IPS-18a (cell line): ENCODE measurements at regions not wholly inside any gene's neighbourhood (a gene's known extent, or its start where the extent isn't known, plus 50 kb on each side); places are given as distances from the start of the nearest gene placed in this dataset.
"Not testable (repeated sequence)": the region's sequence is repeated elsewhere in the genome, so short reads cannot be mapped to it uniquely, and the experiment has no call there.

Experiments used
- H3K27ac ChIP-seq: one replicate; pipeline ENCODE4 v1.5.1; 2013; ENCODE audit warnings: low read length
- H3K27me3 ChIP-seq: one replicate; pipeline ENCODE4 v1.6.1; 2013; ENCODE audit warnings: mild to moderate bottlenecking, low read length; ENCODE audit not compliant: control insufficient read depth, insufficient read depth
- H3K36me3 ChIP-seq: one replicate; pipeline ENCODE4 v1.6.1; 2013; ENCODE audit warnings: low read depth, low read length; ENCODE audit not compliant: control insufficient read depth
- H3K4me1 ChIP-seq: one replicate; pipeline ENCODE4 v1.6.1; 2013; ENCODE audit warnings: low read depth, low read length; ENCODE audit not compliant: control insufficient read depth
- H3K4me3 ChIP-seq: one replicate; pipeline ENCODE4 v1.5.1; 2013; ENCODE audit warnings: low read length
- H3K9ac ChIP-seq: one replicate; pipeline ENCODE4 v1.6.1; 2013; ENCODE audit warnings: mild to moderate bottlenecking, low read length, moderate library complexity
- H3K9me3 ChIP-seq: one replicate; pipeline ENCODE4 v1.6.1; 2013; ENCODE audit warnings: low read depth, low read length; ENCODE audit not compliant: control insufficient read depth

DNA sequence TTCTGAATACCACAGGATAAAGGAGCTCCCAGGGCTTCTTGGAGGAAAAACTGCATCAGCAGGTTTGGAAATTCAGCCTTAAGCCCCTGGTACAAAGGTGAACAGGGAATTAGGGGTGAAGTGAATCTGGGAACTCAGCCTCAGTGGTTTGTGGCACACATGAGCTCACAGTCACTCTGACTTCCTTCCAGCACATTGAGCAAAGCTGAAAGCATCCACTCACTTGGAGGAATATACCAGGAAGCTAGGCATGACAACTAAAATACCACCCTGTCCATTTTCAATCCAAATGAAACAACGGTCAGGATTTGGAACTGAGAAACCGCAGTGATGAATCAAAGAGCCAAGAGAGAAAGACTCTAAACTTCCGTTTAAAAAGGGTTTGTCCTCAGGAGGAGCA lies 216.1 kb downstream of the ICOS start:
- Histone ChIP-seq H3K4me3 (no peak overlapping the region), H3K27ac (no peak overlapping the region), H3K9me3 (peaks cover 2% of the 10 kb centered on the region), H3K9ac (no peak overlapping the region), H3K36me3 (no peaks in the 10 kb centered on the region), H3K27me3 (no peaks in the 10 kb centered on the region), H3K4me1 (no peaks in the 10 kb centered on the region)

- no peak overlapping the region for H3K27ac ChIP-seq
- H3K27me3 ChIP-seq = no peaks in the 10 kb centered on the region
- no peak overlapping the region for H3K9ac ChIP-seq
- H3K9me3 ChIP-seq = peaks cover 6% of the 10 kb centered on the region
- no peak overlapping the region for H3K4me3 ChIP-seq
- H3K4me1 ChIP-seq = no peaks in the 10 kb centered on the region
- no peaks in the 10 kb centered on the region for H3K36me3 ChIP-seq
These were observed 218.3 kb downstream of the ICOS start for GRCh38 chr2:204154863-204155262.

- Histone ChIP-seq H3K4me1 (peaks cover 3% of the 10 kb centered on the region), H3K27me3 (no peaks in the 10 kb centered on the region), H3K27ac (no peak overlapping the region), H3K4me3 (no peak overlapping the region), H3K9me3 (peaks cover 6% of the 10 kb centered on the region), H3K9ac (no peak overlapping the region), H3K36me3 (no peaks in the 10 kb centered on the region)
These were observed 219.9 kb downstream of the ICOS start for GRCh38 chr2:204156456-204156855.

DNA sequence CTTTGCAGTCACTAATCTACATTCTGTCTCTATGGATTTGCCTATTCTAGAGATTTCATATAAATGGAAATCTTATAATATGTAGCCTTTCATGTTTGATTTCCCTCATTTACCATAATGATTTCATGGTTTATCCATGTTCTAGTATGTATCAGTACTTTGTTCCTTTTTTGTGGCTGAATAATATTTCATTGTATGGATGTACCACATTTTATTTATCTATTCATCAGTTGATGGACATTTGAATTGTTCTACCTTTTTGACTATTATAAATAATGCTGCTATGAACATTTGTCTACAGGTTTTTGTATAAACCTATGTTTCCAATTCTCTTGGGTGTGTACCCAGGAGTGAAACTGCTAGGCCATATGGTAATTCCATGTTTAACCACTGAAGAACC lies 221.1 kb downstream of the ICOS start:
- no peaks in the 10 kb centered on the region for H3K36me3 ChIP-seq
- H3K4me3 ChIP-seq = no peak overlapping the region
- H3K27me3 ChIP-seq = no peaks in the 10 kb centered on the region
- no peak overlapping the region for H3K9ac ChIP-seq
- H3K4me1 ChIP-seq = peaks cover 3% of the 10 kb centered on the region
- peaks cover 6% of the 10 kb centered on the region for H3K9me3 ChIP-seq
- H3K27ac ChIP-seq = no peak overlapping the region

DNA sequence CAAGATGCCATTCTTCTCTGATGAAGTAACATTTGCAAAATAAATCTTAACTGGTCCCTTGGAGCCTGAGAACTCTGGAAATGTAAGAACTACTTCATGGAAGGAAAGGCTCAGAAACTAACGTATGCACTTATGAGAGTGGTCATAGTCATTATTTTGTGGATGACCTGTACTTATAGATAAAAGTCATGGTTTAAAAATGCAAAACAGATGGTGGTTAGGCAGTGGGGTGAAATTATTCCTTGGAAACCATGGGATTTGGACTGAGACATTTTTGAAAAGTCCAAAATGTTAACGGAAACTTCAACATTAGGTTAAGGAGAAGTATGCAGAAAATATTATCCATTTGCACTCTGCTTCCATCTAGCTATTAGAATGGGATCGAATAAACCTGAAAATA lies 223.0 kb downstream of the ICOS start:
- H3K9ac ChIP-seq = no peak overlapping the region
- no peak overlapping the region for H3K27ac ChIP-seq
- peaks cover 3% of the 10 kb centered on the region for H3K4me1 ChIP-seq
- no peak overlapping the region for H3K4me3 ChIP-seq
- peaks cover 6% of the 10 kb centered on the region for H3K9me3 ChIP-seq
- H3K36me3 ChIP-seq = no peaks in the 10 kb centered on the region
- H3K27me3 ChIP-seq = no peaks in the 10 kb centered on the region

- Histone ChIP-seq H3K27me3 (no peaks in the 10 kb centered on the region), H3K27ac (no peak overlapping the region), H3K9me3 (peaks cover 6% of the 10 kb centered on the region), H3K4me1 (peaks cover 3% of the 10 kb centered on the region), H3K4me3 (no peak overlapping the region), H3K36me3 (no peaks in the 10 kb centered on the region), H3K9ac (no peak overlapping the region)
These were observed 224.4 kb downstream of the ICOS start for GRCh38 chr2:204160989-204161388.

GRCh38 chr2:204161886-204162285 lies 225.3 kb downstream of the ICOS start:
- Histone ChIP-seq H3K36me3 (no peaks in the 10 kb centered on the region), H3K27ac (no peak overlapping the region)

GRCh38 chr2:204166961-204167360 lies 230.4 kb downstream of the ICOS start:
- no peaks in the 10 kb centered on the region for H3K27me3 ChIP-seq
- H3K4me1 ChIP-seq = peaks cover 16% of the 10 kb centered on the region
- H3K4me3 ChIP-seq = no peak overlapping the region
- H3K9ac ChIP-seq = no peak overlapping the region
- no peak overlapping the region for H3K27ac ChIP-seq
- H3K36me3 ChIP-seq = no peaks in the 10 kb centered on the region
- H3K9me3 ChIP-seq = no peaks in the 10 kb centered on the region

More at GRCh38 chr2:204161886-204162285, 225.3 kb downstream of the ICOS start:
- no peaks in the 10 kb centered on the region for H3K27me3 ChIP-seq
- no peak overlapping the region for H3K9ac ChIP-seq
- H3K4me3 ChIP-seq = no peak overlapping the region
- peaks cover 3% of the 10 kb centered on the region for H3K4me1 ChIP-seq
- peaks cover 6% of the 10 kb centered on the region for H3K9me3 ChIP-seq

GRCh38 chr2:204167670-204168069 lies 231.1 kb downstream of the ICOS start:
- not testable (repeated sequence) for H3K36me3 ChIP-seq, H3K27ac ChIP-seq, H3K4me3 ChIP-seq, H3K9me3 ChIP-seq, H3K27me3 ChIP-seq, H3K9ac ChIP-seq
- H3K4me1 ChIP-seq = peaks cover 20% of the 10 kb centered on the region

DNA sequence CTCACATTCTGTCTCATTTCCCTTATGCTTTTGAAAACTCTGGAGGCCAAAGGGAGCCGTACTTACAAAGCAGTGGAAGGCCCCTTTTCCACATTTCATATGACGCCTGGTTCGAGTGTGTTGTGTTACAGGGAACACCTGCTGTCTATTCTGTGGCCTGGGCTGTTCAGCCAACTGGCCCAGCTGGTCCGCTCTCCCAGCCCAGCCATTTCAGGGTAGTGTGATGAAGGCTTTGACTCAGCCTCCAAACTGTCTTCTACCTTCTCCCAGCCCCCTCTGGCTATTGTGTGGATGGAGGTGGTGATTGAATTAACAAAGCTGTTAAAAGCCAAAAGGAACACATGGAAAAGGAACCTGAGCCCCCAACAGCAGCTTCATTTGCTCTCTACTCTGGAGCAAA lies 233.8 kb downstream of the ICOS start:
- Histone ChIP-seq H3K4me3 (no peak overlapping the region), H3K9me3 (no peaks in the 10 kb centered on the region), H3K36me3 (no peaks in the 10 kb centered on the region), H3K27me3 (no peaks in the 10 kb centered on the region), H3K9ac (no peak overlapping the region), H3K4me1 (peaks cover 20% of the 10 kb centered on the region), H3K27ac (no peak overlapping the region)

- no peaks in the 10 kb centered on the region for H3K27me3 ChIP-seq
- H3K9me3 ChIP-seq = no peaks in the 10 kb centered on the region
- H3K4me3 ChIP-seq = no peak overlapping the region
- no peak overlapping the region for H3K9ac ChIP-seq
- H3K4me1 ChIP-seq = peaks cover 20% of the 10 kb centered on the region
- no peaks in the 10 kb centered on the region for H3K36me3 ChIP-seq
- H3K27ac ChIP-seq = no peak overlapping the region
These were observed 235.0 kb downstream of the ICOS start for GRCh38 chr2:204171432-204172144.

DNA sequence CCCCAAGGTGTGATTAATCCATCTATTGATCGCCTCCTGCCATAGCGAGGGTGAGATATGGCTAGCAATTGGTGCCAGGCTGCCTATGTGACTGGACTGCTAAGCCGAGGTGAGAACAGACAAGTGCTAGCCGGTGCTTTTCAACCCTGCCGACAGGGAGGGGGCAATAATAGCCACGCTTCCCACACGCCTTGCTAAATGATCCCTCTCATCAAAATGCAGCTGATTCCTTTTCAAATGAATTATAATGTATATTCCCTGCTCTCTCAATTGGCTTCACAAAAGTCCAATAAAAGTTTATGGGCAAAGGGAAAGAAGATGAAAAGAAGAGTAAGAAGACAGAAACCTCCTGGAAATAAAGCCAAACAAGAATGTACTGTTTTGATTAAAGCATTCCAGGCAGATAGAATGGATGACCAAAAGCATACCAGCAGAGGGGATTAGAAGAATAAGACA lies 235.6 kb downstream of the ICOS start:
- Histone ChIP-seq H3K27me3 (no peaks in the 10 kb centered on the region), H3K4me3 (no peak overlapping the region), H3K27ac (no peak overlapping the region), H3K4me1 (peaks cover 20% of the 10 kb centered on the region), H3K9ac (no peak overlapping the region), H3K9me3 (no peaks in the 10 kb centered on the region), H3K36me3 (no peaks in the 10 kb centered on the region)
